ENCODE measurements at regions not wholly inside any gene's neighbourhood (a gene's known extent, or its start where the extent isn't known, plus 50 kb on each side); places are given as distances from the start of the nearest gene placed in this dataset.

DNA sequence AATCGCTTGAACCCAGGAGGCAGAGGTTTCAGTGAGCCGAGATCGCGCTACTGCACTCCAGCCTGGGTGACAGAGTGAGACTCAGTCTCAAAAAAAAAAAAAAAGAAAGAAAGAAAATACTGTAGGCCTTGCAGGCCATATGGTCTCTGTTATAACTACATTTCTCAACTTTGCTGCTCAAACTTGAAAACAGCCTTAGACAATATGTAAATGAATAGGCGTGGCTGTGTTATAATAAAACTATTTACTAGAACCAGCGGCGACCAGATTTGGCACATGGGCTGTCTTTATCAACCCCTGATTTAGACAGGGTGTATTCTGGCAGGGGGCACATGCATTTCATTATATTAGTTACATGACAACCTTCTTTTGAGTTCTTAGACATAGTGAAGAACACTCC, 130.0 kb downstream of the C9orf152 start:
- no peak for TF ChIP-seq SUZ12 (IDR thresholded peaks at IDR 0.05; ENCODE audit: extremely low read depth, insufficient read depth, insufficient read length)
- no peak for TF ChIP-seq YY1 (IDR thresholded peaks at IDR 0.05; ENCODE audit: insufficient read depth, insufficient read length)

All from NT2/D1 (cell line).